Gastroesophageal sphincter (tissue), 4 donors: ENCODE measurements at regions not wholly inside any gene's neighbourhood (a gene's known extent, or its start where the extent isn't known, plus 50 kb on each side); places are given as distances from the start of the nearest gene placed in this dataset.
"Not testable (repeated sequence)": the region's sequence is repeated elsewhere in the genome, so short reads cannot be mapped to it uniquely, and the experiment has no call there.

ENCODE experiments used
- ATAC-seq: fragments of 150-250 bp; one replicate; pipeline ENCODE4 v1.9.1; 2016; ENCODE audit warnings: mild to moderate bottlenecking, moderate library complexity
- H3K27ac ChIP-seq, 4 donors: fragments of 200-600 bp; sonication (generic) in 3 of 4; 1 replicate in 3 of 4; 2 replicates in 1 of 4; pipeline ENCODE4 v1.5.1; 2016 to 2019
- H3K27me3 ChIP-seq: fragments of 200-600 bp; sonication (generic); one replicate; pipeline ENCODE4 v1.5.1; 2019
- H3K36me3 ChIP-seq, 2 donors: fragments of 200-600 bp; sonication (generic); one replicate each; pipeline ENCODE4 v1.5.1; 2019; ENCODE audit warnings: control low read depth in 1 of 2
- H3K4me1 ChIP-seq, 3 donors: fragments of 200-600 bp; sonication (generic); 1 replicate in 2 of 3; 2 replicates in 1 of 3; pipeline ENCODE4 v1.5.1; 2016 to 2019; ENCODE audit warnings: control low read depth in 2 of 3
- H3K4me3 ChIP-seq, 2 donors: fragments of 200-600 bp; sonication (generic); one replicate each; pipeline ENCODE4 v1.5.1; 2019; ENCODE audit warnings: mild to moderate bottlenecking in 1 of 2, moderate library complexity in 1 of 2
- H3K9me3 ChIP-seq, 3 donors: fragments of 200-600 bp; sonication (generic); one replicate each; pipeline ENCODE4 v1.5.1; 2017 to 2019; ENCODE audit warnings: control low read depth in 2 of 3
- EP300 ChIP-seq: sonication (generic); formaldehyde crosslinking; IDR thresholded peaks from one replicate; pipeline ENCODE4 v1.6.1; 2017; ENCODE audit warnings: antibody characterized with exemption, mild to moderate bottlenecking
- POLR2A ChIP-seq, 2 donors: fragments of 450-650 bp; IDR thresholded peaks; one replicate each; pipeline ENCODE4 v1.6.1; 2017; ENCODE audit warnings: antibody characterized with exemption in 2 of 2, mild to moderate bottlenecking in 2 of 2, moderate library complexity in 1 of 2
- POLR2AphosphoS5 ChIP-seq: sonication (generic); formaldehyde crosslinking; IDR thresholded peaks from one replicate; pipeline ENCODE4 v1.6.1; 2017; ENCODE audit warnings: antibody characterized with exemption
- WGBS, 2 donors: methylation state at CpG; one replicate each; pipeline ENCODE4 v1.1.5; 2018; ENCODE audit warnings: low coverage in 1 of 2; 5-methylcytosine and 5-hydroxymethylcytosine counted together
- TF ChIP-seq, protein P1 (sequence below), 4 experiments: fragments of 200-600 bp in 2 of 4; fragments of 450-650 bp in 2 of 4; sonication (generic) in 1 of 4; IDR thresholded peaks; one replicate each; pipeline ENCODE4 v1.5.1; 2017 to 2019; ENCODE audit warnings: antibody characterized with exemption in 4 of 4, mild to moderate bottlenecking in 2 of 4, moderate library complexity in 2 of 4

DNA sequence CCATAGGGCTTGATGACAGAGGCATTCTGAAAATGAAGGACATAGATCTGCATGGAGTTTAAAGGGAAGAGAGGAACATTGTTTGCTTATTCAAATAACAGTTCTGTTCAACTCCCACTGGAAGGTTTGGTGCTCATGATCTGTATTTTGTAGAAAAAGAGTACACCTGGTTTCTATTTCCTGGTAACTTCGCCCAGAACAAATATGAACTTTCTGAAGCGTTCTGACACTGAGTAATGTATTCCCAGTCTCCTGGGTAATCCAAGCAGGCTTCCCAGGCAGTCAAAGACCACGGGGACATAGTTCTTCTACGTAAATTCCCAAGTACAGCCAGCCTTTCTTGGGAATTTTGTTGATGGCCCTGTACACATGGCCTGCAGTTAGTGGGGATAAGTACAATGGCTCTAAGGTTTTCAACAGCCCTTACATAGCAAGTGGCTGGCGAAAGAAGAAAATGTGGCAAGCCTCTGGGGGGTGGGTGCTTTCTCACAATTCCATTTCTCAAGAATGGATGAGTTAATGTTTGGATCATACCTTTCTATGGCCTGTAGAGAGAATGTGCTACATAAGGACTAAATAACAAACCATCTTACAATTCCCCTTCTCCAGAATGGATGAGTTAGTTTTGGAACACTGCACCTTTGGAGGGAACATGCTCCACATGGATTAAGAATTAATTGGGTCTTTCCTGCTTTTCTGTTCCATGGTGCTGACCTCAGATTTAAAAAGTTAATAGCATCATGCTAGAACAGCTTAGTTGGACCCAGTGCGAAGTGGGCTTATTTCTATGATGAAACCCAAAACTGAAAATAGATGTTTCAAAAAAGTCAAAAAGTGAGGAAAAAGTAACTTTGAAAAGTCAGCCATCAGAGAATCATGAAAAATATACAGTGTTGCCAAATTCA lies 52.7 kb downstream of the COL6A6 start:
- Histone ChIP-seq H3K27me3 (no peaks in the 10 kb centered on the region), H3K4me1 (no peaks in the 10 kb centered on the region), H3K4me3 (no peak overlapping the region), H3K36me3 (no peaks in the 10 kb centered on the region), H3K9me3 (no peaks in the 10 kb centered on the region), H3K27ac (no peak overlapping the region)
- no peak for ATAC-seq
- TF ChIP-seq POLR2A (IDR thresholded peaks at IDR 0.05) (no peak), EP300 (no peak), POLR2AphosphoS5 (no peak)
- TF ChIP-seq, protein P1, sequence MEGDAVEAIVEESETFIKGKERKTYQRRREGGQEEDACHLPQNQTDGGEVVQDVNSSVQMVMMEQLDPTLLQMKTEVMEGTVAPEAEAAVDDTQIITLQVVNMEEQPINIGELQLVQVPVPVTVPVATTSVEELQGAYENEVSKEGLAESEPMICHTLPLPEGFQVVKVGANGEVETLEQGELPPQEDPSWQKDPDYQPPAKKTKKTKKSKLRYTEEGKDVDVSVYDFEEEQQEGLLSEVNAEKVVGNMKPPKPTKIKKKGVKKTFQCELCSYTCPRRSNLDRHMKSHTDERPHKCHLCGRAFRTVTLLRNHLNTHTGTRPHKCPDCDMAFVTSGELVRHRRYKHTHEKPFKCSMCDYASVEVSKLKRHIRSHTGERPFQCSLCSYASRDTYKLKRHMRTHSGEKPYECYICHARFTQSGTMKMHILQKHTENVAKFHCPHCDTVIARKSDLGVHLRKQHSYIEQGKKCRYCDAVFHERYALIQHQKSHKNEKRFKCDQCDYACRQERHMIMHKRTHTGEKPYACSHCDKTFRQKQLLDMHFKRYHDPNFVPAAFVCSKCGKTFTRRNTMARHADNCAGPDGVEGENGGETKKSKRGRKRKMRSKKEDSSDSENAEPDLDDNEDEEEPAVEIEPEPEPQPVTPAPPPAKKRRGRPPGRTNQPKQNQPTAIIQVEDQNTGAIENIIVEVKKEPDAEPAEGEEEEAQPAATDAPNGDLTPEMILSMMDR (IDR thresholded peaks at IDR 0.05) = no peak
- WGBS, 2 donors = 64 to 71% methylated on average over 5 to 6 of the region's 6 CpGs

DNA sequence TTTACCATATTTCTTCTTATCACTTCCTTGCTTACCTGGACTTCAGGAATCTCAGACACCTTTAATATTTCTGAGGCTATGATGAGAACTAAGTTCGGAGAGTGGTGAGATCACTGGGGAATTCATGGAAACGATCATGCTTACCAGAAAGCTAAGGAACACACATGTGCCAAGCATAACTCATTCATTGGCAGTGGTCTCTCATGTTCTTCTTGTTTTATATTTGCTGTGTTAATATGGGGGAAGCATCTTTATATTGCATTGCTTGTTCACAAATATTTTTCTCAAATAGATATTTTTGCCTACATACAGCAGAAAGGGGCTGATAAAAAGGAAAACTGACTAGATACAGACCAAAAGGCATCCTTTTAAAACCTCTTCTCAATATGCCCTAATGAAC lies 55.8 kb downstream of the COL6A6 start:
- no peak overlapping the region for H3K4me3 ChIP-seq
- H3K27ac ChIP-seq = no peak overlapping the region
- H3K9me3 ChIP-seq = no peaks in the 10 kb centered on the region
- 42 to 52% methylated on average over 2 of the region's 2 CpGs for WGBS, 2 donors
- H3K36me3 ChIP-seq = no peaks in the 10 kb centered on the region
- ATAC-seq = no peak
- no peaks in the 10 kb centered on the region for H3K27me3 ChIP-seq
- H3K4me1 ChIP-seq = no peaks in the 10 kb centered on the region
- no peak for TF ChIP-seq POLR2A (IDR thresholded peaks at IDR 0.05)
- no peak for TF ChIP-seq POLR2AphosphoS5
- TF ChIP-seq EP300 = no peak
- TF ChIP-seq, protein P1 (IDR thresholded peaks at IDR 0.05) = no peak

DNA sequence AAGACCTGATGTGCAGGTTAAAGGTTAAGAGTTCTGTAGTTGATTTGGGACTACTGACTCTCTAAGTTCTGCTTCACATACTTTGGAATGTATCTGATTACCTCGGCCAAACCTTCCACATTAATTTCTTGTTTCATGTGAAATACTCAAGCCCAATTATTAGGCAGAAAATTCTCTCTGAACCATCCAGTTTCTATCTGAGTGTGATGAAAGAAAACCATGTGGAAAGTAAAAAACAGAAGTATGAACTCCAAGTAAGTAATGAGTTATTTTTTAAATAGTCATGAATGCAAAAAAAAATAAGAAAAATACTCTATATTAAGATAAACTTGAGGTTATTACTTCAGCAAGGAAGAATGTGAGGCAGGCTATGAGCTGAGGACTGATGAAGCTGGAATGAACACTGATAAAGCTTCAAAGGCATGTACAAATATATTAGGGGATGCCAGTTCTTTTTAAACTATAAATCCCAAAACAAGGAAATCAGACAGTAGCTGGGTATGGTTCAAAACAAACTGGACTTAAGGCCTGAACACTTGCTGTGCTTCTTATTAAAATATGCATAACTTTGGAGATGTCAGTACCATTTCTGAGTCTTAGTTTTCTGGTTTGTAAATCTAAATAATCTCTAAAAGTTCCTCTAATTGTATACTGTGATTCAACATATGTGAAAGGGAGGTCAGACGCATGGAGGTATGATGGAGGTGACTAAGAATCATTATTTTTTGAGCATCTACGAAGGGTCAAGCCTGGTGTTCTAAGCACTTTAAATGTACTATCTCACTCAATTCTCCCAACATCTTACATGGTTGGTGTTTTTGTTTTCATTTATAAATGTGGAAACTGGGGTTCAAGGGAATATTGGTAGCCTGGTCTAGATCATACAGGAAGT lies 59.6 kb downstream of the COL6A6 start:
- H3K4me3 ChIP-seq = no peak overlapping the region
- peaks cover 0 to 18% (median 4%) of the 10 kb centered on the region in 3 donors for H3K4me1 ChIP-seq
- no peak for ATAC-seq
- H3K27me3 ChIP-seq = no peaks in the 10 kb centered on the region
- H3K36me3 ChIP-seq = no peaks in the 10 kb centered on the region
- H3K9me3 ChIP-seq = no peaks in the 10 kb centered on the region
- TF ChIP-seq POLR2A (IDR thresholded peaks at IDR 0.05) = no peak
- TF ChIP-seq, protein P1 (IDR thresholded peaks at IDR 0.05) = no peak
- WGBS, 2 donors = 67 to 71% methylated on average over 3 of the region's 3 CpGs
- H3K27ac ChIP-seq = no peak overlapping the region

DNA sequence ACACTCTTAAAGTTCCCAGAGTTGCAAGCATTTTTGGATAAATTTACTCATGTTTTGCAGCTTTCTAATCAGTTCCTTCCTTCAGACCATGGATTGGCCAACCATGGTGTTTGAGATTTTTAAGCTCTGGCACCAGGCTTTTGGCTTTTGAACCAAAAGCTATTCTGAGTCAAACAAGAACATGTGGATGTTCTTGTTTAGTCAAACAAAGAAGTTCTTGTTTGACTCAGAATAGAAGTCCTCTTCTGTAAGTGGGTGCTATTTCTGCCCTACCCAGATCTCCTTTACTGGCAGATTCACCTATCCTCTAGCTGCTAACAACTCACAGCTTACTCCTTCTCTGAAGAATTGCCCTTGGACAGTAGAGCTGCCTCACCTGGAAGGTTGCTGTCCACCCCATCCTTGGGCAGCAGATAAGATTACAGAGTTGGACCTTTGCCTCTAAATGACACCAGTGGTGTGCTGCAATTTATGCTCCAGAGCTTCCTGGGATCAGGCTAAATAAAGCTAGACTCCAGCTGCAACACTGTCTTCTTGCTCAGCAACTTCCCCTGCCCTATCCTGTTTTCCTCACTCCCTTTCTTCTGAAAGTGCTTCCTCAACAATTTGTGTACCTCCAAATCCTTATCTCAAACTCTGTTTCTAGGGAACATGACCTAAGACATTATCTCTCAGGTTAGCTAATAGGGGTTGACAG lies 65.6 kb downstream of the COL6A6 start:
- Histone ChIP-seq H3K27me3 (no peaks in the 10 kb centered on the region), H3K4me1 (peaks cover 0 to 18% (median 4%) of the 10 kb centered on the region in 3 donors), H3K4me3 (no peak overlapping the region), H3K9me3 (no peaks in the 10 kb centered on the region), H3K27ac (no peak overlapping the region), H3K36me3 (no peaks in the 10 kb centered on the region)
- TF ChIP-seq POLR2AphosphoS5 (no peak), POLR2A (IDR thresholded peaks at IDR 0.05) (no peak), EP300 (no peak)
- TF ChIP-seq, protein P1 (IDR thresholded peaks at IDR 0.05) = no peak
- no peak for ATAC-seq

DNA sequence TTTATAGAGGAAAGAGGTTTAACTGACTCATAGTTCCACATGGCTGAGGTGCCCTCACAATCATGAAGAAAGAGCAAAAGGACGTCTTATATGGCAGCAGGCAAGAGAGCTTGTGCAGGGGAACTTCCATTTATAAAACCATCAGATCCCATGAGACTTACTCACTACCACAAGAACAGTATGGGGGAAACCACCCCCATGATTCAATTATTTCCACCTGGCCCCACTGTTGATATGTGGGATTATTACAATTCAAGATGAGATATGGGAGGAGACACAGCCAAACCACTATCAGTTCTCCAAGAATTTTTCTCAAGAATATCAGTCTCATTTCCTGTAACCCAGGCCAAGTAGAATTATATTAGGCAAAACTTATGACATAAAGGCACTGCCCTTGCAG lies 77.8 kb downstream of the COL6A6 start:
- 40 to 50% methylated on average over 1 of the region's 1 CpG for WGBS, 2 donors
- not testable (repeated sequence) for H3K27ac ChIP-seq, H3K4me1 ChIP-seq, H3K9me3 ChIP-seq, ATAC-seq, H3K4me3 ChIP-seq, H3K27me3 ChIP-seq, H3K36me3 ChIP-seq
